ENCODE measurements at regions not wholly inside any gene's neighbourhood (a gene's known extent, or its start where the extent isn't known, plus 50 kb on each side); places are given as distances from the start of the nearest gene placed in this dataset.

DNA sequence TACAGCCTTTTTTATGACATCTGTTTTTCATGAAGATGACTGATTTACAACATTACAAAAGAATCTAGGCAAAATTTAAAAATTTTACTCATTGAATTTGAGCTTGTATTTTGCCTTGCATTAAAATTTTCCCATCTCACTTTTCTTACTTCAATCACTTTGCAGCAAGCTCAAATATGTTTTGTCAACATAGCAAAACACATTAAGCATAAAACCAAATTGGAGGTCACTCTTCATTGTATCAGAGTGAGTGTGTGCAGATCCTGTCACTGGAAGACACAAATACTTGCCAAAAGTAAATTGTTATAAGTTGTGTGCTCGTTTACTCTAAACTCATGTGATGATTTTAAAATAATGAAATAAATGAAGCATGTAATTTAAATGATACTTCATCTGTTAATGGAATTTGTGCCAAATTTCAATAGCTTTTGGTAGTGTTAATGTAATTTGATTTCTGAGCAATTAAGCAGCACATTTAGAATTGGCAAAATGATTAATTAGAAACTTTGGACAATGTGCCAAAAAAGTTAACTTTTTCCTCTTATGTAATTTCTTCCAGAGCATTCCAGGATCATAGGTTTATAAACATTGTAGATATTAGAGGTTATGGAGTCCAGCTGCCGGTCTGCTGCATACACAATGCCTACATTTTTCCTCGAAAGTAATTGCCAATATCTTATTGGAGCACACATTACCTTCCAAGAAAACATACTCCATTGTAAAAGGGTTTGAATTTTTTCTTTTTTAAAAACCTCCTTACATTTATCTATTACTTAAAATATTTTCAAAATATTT, 1078.2 kb upstream of the LRRTM3 start:
- H3K36me3 ChIP-seq: no peaks in the 10 kb centered on the region
- H3K4me3 ChIP-seq (ENCODE audit: low read depth in 1 of 2, low read length in 1 of 2): no peak overlapping the region
- H3K4me1 ChIP-seq (ENCODE audit: control insufficient read depth in 1 of 2, insufficient read depth in 1 of 2, low read depth in 1 of 2, low read length in 1 of 2): no peaks in the 10 kb centered on the region
- no peaks in the 10 kb centered on the region for H3K9me3 ChIP-seq
- H3K27ac ChIP-seq: no peak overlapping the region
- H3K27me3 ChIP-seq: no peaks in the 10 kb centered on the region
- TF ChIP-seq, protein P1, sequence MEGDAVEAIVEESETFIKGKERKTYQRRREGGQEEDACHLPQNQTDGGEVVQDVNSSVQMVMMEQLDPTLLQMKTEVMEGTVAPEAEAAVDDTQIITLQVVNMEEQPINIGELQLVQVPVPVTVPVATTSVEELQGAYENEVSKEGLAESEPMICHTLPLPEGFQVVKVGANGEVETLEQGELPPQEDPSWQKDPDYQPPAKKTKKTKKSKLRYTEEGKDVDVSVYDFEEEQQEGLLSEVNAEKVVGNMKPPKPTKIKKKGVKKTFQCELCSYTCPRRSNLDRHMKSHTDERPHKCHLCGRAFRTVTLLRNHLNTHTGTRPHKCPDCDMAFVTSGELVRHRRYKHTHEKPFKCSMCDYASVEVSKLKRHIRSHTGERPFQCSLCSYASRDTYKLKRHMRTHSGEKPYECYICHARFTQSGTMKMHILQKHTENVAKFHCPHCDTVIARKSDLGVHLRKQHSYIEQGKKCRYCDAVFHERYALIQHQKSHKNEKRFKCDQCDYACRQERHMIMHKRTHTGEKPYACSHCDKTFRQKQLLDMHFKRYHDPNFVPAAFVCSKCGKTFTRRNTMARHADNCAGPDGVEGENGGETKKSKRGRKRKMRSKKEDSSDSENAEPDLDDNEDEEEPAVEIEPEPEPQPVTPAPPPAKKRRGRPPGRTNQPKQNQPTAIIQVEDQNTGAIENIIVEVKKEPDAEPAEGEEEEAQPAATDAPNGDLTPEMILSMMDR (IDR thresholded peaks at IDR 0.05): no peak

DNA sequence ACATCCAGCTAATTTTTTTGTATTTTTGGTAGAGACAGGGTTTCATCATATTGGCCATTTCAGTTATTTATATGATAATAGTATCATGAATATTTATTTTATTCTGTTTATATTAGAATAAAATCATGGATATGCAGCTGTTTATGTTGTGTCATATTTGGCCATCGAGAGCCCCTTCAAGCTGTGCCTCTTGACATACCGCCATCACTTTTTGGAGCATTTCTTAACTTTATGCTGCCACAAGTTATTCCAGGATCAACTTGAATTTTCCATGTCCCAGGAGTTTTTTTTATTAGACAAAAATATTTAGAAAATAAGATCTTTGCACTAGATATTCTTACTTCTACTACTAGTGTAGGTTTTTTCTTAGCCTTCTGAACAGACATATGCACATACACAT, 1067.0 kb upstream of the LRRTM3 start:
- Histone ChIP-seq H3K27me3 (no peaks in the 10 kb centered on the region), H3K4me1 (ENCODE audit: control insufficient read depth in 1 of 2, insufficient read depth in 1 of 2, low read depth in 1 of 2, low read length in 1 of 2) (no peaks in the 10 kb centered on the region), H3K9me3 (no peaks in the 10 kb centered on the region), H3K4me3 (ENCODE audit: low read depth in 1 of 2, low read length in 1 of 2) (no peak overlapping the region), H3K36me3 (no peaks in the 10 kb centered on the region), H3K27ac (no peak overlapping the region)
- TF ChIP-seq, protein P1 (IDR thresholded peaks at IDR 0.05): no peak

DNA sequence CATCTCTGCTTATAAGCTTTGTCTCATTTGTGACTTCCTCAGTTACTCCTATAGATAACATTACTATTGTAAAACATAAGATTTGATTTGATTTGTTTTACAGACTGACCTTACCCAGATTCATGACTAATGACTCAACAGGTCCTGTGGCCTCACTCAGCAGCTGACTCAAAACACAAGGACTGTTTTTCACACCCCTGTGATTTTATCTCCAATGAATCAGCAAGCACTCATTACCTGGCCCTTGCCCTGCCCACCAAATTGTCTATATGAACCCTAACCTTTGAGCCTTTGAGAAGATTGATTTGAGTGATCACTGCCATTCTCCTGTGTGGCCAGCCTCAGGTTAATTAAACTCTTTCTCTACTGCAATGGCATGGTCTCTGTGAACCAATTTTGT, 1064.6 kb upstream of the LRRTM3 start:
- Histone ChIP-seq H3K27ac (no peak overlapping the region), H3K9me3 (no peaks in the 10 kb centered on the region), H3K4me3 (ENCODE audit: low read depth in 1 of 2, low read length in 1 of 2) (no peak overlapping the region), H3K27me3 (no peaks in the 10 kb centered on the region), H3K36me3 (no peaks in the 10 kb centered on the region), H3K4me1 (ENCODE audit: control insufficient read depth in 1 of 2, insufficient read depth in 1 of 2, low read depth in 1 of 2, low read length in 1 of 2) (no peaks in the 10 kb centered on the region)
- TF ChIP-seq, protein P1 (IDR thresholded peaks at IDR 0.05): no peak
